NOMO-1 treated with dmso at 0.1 percent for 144 hours (cell line): ENCODE measurements at regions not wholly inside any gene's neighbourhood (a gene's known extent, or its start where the extent isn't known, plus 50 kb on each side); places are given as distances from the start of the nearest gene placed in this dataset.

ENCODE experiments used
- DNase-seq: peaks from one replicate; lab custom pipeline; 2025; ENCODE audit not compliant: unreplicated experiment; lab: John Stamatoyannopoulos, UW

GRCh38 chr1:163013826-163014600, 55.1 kb upstream of the RGS4 start:
- DNase-seq = no peak

DNA sequence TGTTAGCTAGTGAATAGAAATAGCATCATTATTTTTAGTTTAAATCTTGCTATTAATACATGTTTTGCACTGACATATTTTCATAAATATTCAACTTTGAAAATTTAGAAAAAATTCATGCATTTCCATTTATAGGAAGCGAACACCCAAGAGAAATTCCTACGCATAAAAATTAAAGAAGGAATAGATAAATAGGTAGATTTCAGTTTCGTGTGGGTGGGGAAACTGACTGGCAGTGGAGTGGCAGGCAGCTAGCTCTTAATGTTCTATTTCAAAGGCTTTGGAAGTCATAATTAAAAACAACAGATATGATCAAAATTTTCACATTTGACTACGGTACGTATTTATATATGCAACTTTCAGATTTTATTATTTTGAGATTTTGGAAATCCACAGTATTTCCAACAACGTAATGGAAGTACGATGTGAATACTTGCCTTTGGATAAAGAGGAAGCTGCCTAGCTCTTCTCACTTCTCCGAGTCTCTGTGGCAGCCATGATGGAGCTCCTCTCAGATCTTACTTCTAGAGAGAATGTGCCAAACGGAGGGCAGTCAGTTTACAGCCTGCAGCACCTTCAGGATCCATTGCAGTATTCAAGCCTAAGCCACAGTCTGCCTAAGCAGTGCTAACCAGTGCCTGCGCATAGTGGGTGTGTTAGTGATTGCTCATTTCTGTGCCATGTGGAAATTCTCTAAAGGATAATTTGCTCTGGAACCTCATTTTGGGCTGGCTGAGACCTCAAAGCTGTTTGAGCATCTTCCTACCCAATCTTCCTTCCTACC, 62.9 kb upstream of the RGS4 start:
- no peak for DNase-seq

DNA sequence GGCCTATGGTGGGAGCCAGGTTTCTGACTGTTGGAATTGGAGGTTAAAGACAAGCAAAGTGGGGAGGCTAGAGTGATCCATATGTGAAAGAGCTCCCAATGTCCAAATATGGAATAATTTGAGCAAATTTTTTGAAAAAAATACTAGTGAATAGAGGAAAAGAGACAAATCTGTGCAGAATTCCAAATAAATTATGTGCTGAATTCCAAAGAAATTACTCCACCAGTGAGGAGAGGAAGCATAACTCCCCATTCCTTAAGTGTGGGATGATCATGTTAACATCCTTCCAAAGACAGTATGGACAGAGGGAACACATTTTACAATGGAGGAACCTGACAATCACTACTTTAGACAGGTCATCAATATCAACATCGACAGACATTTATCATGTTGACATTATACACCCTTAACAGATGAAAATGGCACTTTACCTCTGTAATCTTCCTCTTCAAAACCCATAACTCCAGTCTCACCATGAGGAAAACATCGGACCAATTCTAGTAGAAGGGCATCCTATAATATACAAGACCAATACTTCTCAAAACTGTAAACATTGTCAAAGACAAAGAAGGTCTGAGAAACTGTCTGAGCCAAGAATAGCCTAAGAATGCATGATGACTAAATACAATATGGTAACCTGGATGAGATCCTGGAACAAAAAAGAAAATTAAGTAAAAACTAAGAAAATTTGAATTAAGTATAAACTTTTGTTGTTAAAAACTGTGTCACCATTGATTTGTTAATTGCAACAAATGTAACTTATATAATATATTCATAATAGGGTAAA, 71.5 kb upstream of the RGS4 start:
- no peak for DNase-seq

- no peak for DNase-seq
Observed at GRCh38 chr1:162996261-162996660, 72.9 kb upstream of the RGS4 start.

DNA sequence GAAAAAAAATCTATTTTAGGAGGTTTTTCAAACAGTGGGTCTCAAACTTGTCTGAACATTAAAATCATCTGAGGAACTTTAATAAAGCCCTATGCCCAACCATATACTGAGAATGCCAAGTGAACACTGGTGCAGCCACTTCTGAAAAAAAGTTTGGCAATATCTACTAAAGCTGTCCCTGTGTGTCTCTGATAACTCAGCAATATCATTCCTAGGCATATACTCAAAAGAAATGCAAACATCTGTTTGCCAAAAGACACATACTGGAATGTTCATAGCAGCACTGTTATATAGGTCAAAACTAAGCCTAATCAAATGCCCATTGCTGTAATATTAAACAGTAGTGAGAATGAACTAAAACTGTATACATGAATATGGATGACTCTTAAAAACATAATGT, 74.2 kb upstream of the RGS4 start:
- DNase-seq = no peak

- no peak for DNase-seq
Observed at GRCh38 chr1:162993846-162994245, 75.3 kb upstream of the RGS4 start.

GRCh38 chr1:162992945-162993344, 76.2 kb upstream of the RGS4 start:
- no peak for DNase-seq

DNA sequence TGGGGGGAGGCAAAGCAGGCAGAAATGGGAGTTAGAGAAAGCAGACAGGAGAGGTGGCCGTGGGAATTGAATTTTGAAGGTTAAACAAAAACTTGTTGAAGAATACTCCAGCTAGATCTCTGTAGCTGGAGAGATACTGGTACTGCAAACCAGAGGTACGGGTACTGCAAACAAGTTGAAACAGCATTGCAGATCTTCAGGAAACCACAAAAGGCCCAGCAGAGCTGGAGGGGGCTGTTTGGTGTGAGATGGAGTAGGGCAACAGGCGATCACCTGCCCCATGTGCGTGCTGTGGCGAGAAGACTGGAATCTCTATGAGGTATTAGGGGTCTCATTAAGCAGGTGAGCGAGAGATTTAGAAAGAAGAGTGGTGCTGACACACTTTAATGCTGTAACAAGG, 77.7 kb upstream of the RGS4 start:
- no peak for DNase-seq

DNA sequence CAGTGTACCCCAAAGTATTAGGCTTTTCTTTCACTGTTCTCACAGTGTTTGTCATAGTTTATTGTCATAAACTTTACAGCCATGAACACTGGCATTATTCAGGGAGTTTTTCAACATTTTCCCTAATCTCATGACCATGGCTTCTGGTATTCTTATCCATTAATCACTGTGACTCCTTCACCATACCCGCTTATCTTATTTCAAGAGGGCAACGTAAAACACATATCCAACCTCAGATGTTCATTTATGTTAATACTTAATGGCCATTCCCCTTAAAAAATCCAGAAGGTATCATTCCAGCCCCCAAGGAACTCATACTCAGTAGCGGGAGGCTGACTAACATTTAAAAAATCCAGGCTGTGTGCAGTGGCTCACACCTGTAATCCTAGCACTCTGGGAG, 78.5 kb upstream of the RGS4 start:
- DNase-seq = no peak

DNA sequence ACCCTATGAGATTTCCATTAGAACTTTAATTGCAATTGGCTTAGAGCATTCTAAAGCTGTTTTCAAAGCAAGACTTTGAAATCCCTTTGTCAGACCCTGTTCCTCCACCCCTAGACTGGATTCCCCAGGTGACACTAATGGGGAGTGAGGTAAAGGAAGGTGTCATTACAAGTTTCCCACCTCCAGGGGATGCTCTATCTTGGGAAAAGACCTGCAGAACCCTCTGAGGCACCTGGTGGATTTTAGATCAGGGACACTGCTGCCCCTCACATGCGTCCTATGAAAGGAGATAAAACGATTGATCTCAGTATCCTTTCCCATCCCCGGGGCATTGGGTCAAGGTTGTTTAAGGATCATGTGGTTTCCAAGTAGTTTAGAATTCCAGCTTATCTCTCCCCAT, 80.3 kb upstream of the RGS4 start:
- no peak for DNase-seq

- no peak for DNase-seq
Observed at GRCh38 chr1:162987866-162988265, 81.3 kb upstream of the RGS4 start.

GRCh38 chr1:162985816-162986435, 83.2 kb upstream of the RGS4 start:
- DNase-seq = no peak

GRCh38 chr1:162984699-162985098, 84.5 kb upstream of the RGS4 start:
- DNase-seq = no peak

GRCh38 chr1:162983671-162984425, 85.3 kb upstream of the RGS4 start:
- DNase-seq = no peak

GRCh38 chr1:162982364-162982763, 86.8 kb upstream of the RGS4 start:
- no peak for DNase-seq

DNA sequence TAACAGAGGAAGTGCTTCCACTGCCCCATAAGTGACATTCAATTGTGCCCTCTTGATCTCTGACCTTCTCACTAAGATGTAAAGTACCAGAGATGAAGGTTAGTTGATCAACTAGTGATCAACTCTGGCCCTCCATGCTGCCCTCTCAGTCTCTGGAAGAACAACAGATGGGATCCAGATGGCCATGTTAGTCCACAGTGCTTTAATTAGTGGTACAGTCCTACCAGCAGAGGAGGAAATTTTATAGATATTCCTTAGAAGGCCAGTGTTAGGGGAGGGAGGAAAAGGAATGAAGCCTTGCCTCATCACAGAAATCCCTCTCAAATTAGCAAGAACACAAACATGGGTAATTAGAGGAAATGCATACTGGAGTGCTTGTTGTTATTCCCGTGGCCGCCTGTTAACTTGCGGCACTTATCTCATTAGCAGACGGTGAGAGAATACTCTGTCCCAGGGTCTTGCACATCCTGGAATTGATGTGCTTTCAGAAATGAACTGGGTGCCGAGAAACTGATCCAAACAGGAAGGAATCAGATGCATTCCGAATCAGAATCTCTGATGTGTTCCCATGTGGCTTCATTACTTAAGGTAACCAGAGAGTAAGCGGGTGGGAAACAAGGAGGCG, 91.1 kb upstream of the RGS4 start:
- DNase-seq = no peak

GRCh38 chr1:162976628-162977027, 92.5 kb upstream of the RGS4 start:
- no peak for DNase-seq

- no peak for DNase-seq
Observed at GRCh38 chr1:162974810-162975209, 94.4 kb upstream of the RGS4 start.

GRCh38 chr1:162973381-162973795, 95.8 kb upstream of the RGS4 start:
- no peak for DNase-seq

DNA sequence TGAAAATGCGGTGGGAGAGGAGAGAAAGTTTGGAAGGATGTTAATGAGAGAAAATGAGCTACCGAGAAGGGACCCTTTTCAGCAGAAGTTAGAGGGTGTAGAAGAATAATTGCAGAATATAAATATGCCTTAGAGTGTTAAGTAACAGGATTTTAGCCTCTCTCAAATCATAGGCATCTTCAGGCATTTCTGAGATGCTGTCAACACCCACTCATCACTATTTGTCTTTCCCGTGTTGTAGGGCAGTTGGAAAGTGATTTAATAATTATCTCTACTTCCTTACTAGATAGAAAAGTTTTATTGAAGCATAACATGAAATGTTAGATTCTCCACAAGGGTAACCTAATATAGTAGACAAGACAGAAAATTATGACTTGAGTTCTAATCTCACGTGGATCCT, 96.4 kb upstream of the RGS4 start:
- no peak for DNase-seq
